ENCODE measurements at regions not wholly inside any gene's neighbourhood (a gene's known extent, or its start where the extent isn't known, plus 50 kb on each side); places are given as distances from the start of the nearest gene placed in this dataset.

GRCh38 chr1:239802275-239802674 is 289.4 kb upstream of the FMN2 start:
- DNase-seq, result no peak

- no peak for DNase-seq
Observed at GRCh38 chr1:239803781-239804180, 287.9 kb upstream of the FMN2 start.

- DNase-seq, result no peak
Observed at GRCh38 chr1:239804266-239804665, 287.4 kb upstream of the FMN2 start.

- DNase-seq, result no peak
Observed at GRCh38 chr1:239805042-239805441, 286.6 kb upstream of the FMN2 start.

- DNase-seq, result no peak
Observed at GRCh38 chr1:239805851-239806772, 285.6 kb upstream of the FMN2 start.

- DNase-seq, result no peak
Observed at GRCh38 chr1:239806897-239807296, 284.8 kb upstream of the FMN2 start.

- DNase-seq, result no peak
Observed at GRCh38 chr1:239807361-239807760, 284.3 kb upstream of the FMN2 start.

- DNase-seq, result no peak
Observed at GRCh38 chr1:239810061-239810481, 281.6 kb upstream of the FMN2 start.

- DNase-seq, result peak; percentile 21
Observed at GRCh38 chr1:239811211-239811885, 280.3 kb upstream of the FMN2 start.

GRCh38 chr1:239812580-239812979 is 279.1 kb upstream of the FMN2 start:
- DNase-seq, result no peak

GRCh38 chr1:239814306-239814881 is 277.3 kb upstream of the FMN2 start:
- DNase-seq, result peak; percentile 21

GRCh38 chr1:239815074-239815473 is 276.6 kb upstream of the FMN2 start:
- peak; percentile 5 for DNase-seq

- DNase-seq, result no peak
Observed at GRCh38 chr1:239816081-239816782, 275.5 kb upstream of the FMN2 start.

GRCh38 chr1:239817276-239817675 is 274.4 kb upstream of the FMN2 start:
- no peak for DNase-seq

- no peak for DNase-seq
Observed at GRCh38 chr1:239817801-239818200, 273.9 kb upstream of the FMN2 start.

- DNase-seq, result no peak
Observed at GRCh38 chr1:239819096-239819495, 272.6 kb upstream of the FMN2 start.

GRCh38 chr1:239819756-239820250 is 271.9 kb upstream of the FMN2 start:
- no peak for DNase-seq

GRCh38 chr1:239823852-239824251 is 267.8 kb upstream of the FMN2 start:
- no peak for DNase-seq

GRCh38 chr1:239826211-239826610 is 265.5 kb upstream of the FMN2 start:
- no peak for DNase-seq

- DNase-seq, result no peak
Observed at GRCh38 chr1:239826736-239827135, 264.9 kb upstream of the FMN2 start.

- no peak for DNase-seq
Observed at GRCh38 chr1:239829535-239829934, 262.1 kb upstream of the FMN2 start.

- no peak for DNase-seq
Observed at GRCh38 chr1:239831577-239832355, 259.9 kb upstream of the FMN2 start.

Measured in CD4-positive, alpha-beta T cell treated with Interleukin-4 for 4 hours (primary cell).